AG10803 (cell line): ENCODE measurements at regions not wholly inside any gene's neighbourhood (a gene's known extent, or its start where the extent isn't known, plus 50 kb on each side); places are given as distances from the start of the nearest gene placed in this dataset.

Experiments used
- DNase-seq: peaks from one replicate; pipeline ENCODE4 v3.0.0; 2010; ENCODE audit warnings: low read depth
- H3K4me3 ChIP-seq: 2 replicates; pipeline ENCODE4 v1.5.1; 2011; ENCODE audit warnings: mild to moderate bottlenecking, low read length, control low read depth
- CTCF ChIP-seq: conservative IDR thresholded peaks from 2 replicates; pipeline ENCODE4 v1.5.1; 2011; ENCODE audit warnings: mild to moderate bottlenecking, low read length, control low read depth, inconsistent platforms

GRCh38 chr5:92556747-92557146, 1024.3 kb downstream of the NR2F1-AS1 start:
- no peak for TF ChIP-seq CTCF
- DNase-seq: no peak
- no peak overlapping the region for H3K4me3 ChIP-seq

GRCh38 chr5:92554447-92555085, 1026.5 kb downstream of the NR2F1-AS1 start:
- H3K4me3 ChIP-seq: no peak overlapping the region
- DNase-seq: no peak
- no peak for TF ChIP-seq CTCF

GRCh38 chr5:92553326-92553725, 1027.7 kb downstream of the NR2F1-AS1 start:
- no peak for TF ChIP-seq CTCF
- H3K4me3 ChIP-seq: no peak overlapping the region
- DNase-seq: no peak

- H3K4me3 ChIP-seq: no peak overlapping the region
- peak; percentile 99 for DNase-seq
- no peak for TF ChIP-seq CTCF
These were observed 1028.5 kb downstream of the NR2F1-AS1 start for GRCh38 chr5:92552206-92553160.

GRCh38 chr5:92548346-92548745, 1032.7 kb downstream of the NR2F1-AS1 start:
- TF ChIP-seq CTCF: no peak
- no peak overlapping the region for H3K4me3 ChIP-seq
- DNase-seq: peak; percentile 66

- TF ChIP-seq CTCF: no peak
- H3K4me3 ChIP-seq: no peak overlapping the region
- DNase-seq: peak; percentile 45
These were observed 1036.4 kb downstream of the NR2F1-AS1 start for GRCh38 chr5:92544596-92544995.
